GM12892 (cell line): ENCODE measurements at regions not wholly inside any gene's neighbourhood (a gene's known extent, or its start where the extent isn't known, plus 50 kb on each side); places are given as distances from the start of the nearest gene placed in this dataset.

Experiments used
- POLR2A ChIP-seq: IDR thresholded peaks from 2 replicates; pipeline ENCODE4 v1.6.1; 2011; ENCODE audit warnings: low read depth, low read length, control low read depth
- POLR2AphosphoS5 ChIP-seq: IDR thresholded peaks from 2 replicates; pipeline ENCODE4 v1.6.1; 2011; ENCODE audit warnings: low read depth, low read length, control low read depth
- TAF1 ChIP-seq: IDR thresholded peaks from 2 replicates; pipeline ENCODE4 v1.6.1; 2011; ENCODE audit warnings: low read depth, mild to moderate bottlenecking, control low read depth, low read length, borderline replicate concordance

- TF ChIP-seq POLR2A (no peak), POLR2AphosphoS5 (no peak), TAF1 (no peak)
These were observed 220.3 kb downstream of the CHIC2 start for GRCh38 chr4:53844133-53844532.
